SK-MEL-5 (cell line): ENCODE measurements at regions not wholly inside any gene's neighbourhood (a gene's known extent, or its start where the extent isn't known, plus 50 kb on each side); places are given as distances from the start of the nearest gene placed in this dataset.
"Not testable (repeated sequence)": the region's sequence is repeated elsewhere in the genome, so short reads cannot be mapped to it uniquely, and the experiment has no call there.

Experiments used
- DNase-seq: peaks from one replicate; pipeline ENCODE4 v3.0.0-alpha.2; 2016; ENCODE audit warnings: low read depth, low spot score
- in situ Hi-C: cut with HindIII; loops from 2 replicates; pipeline ENCODE4 v1.10.0; 2016; ENCODE audit warnings: low sequenced_read_pairs, high pct_unique_total_duplicates, low pct_unique_long_range_greater_than_20kb

GRCh38 chr1:96569288-96569687 lies 152.3 kb upstream of the PTBP2 start:
- in situ Hi-C loops = no loop called here
- no peak for DNase-seq

- peak; percentile 2 for DNase-seq
- in situ Hi-C loops = no loop called here
Measured at GRCh38 chr1:96579636-96580035, 141.9 kb upstream of the PTBP2 start.

GRCh38 chr1:96580920-96581319 lies 140.7 kb upstream of the PTBP2 start:
- in situ Hi-C loops = no loop called here
- no peak for DNase-seq

- in situ Hi-C loops = no loop called here
- DNase-seq = no peak
Measured at GRCh38 chr1:96581772-96582171, 139.8 kb upstream of the PTBP2 start.

GRCh38 chr1:96583903-96584302 lies 137.7 kb upstream of the PTBP2 start:
- in situ Hi-C loops = no loop called here
- DNase-seq = no peak

- in situ Hi-C loops = no loop called here
- no peak for DNase-seq
Measured at GRCh38 chr1:96587222-96587621, 134.4 kb upstream of the PTBP2 start.

GRCh38 chr1:96588416-96588995 lies 133.1 kb upstream of the PTBP2 start:
- DNase-seq = no peak
- in situ Hi-C loops = no loop called here

GRCh38 chr1:96595530-96595929 lies 126.1 kb upstream of the PTBP2 start:
- in situ Hi-C loops, DNase-seq: not testable (repeated sequence)

- in situ Hi-C loops = no loop called here
Measured at GRCh38 chr1:96596226-96596922, 125.2 kb upstream of the PTBP2 start.

GRCh38 chr1:96597218-96597617 lies 124.4 kb upstream of the PTBP2 start:
- in situ Hi-C loops = no loop called here
- no peak for DNase-seq

More at GRCh38 chr1:96596226-96596922, 125.2 kb upstream of the PTBP2 start:
- peak; percentile 60 for DNase-seq

- DNase-seq = peak; percentile 40
- in situ Hi-C loops = no loop called here
Measured at GRCh38 chr1:96598416-96599168, 123.0 kb upstream of the PTBP2 start.

GRCh38 chr1:96604620-96605019 lies 117.0 kb upstream of the PTBP2 start:
- DNase-seq, in situ Hi-C loops: not testable (repeated sequence)

GRCh38 chr1:96617375-96617774 lies 104.2 kb upstream of the PTBP2 start:
- DNase-seq, in situ Hi-C loops: not testable (repeated sequence)

- no peak for DNase-seq
- in situ Hi-C loops = no loop called here
Measured at GRCh38 chr1:96632045-96632664, 89.4 kb upstream of the PTBP2 start.

GRCh38 chr1:96633695-96634094 lies 87.9 kb upstream of the PTBP2 start:
- no peak for DNase-seq
- in situ Hi-C loops = no loop called here

GRCh38 chr1:96634883-96635282 lies 86.7 kb upstream of the PTBP2 start:
- in situ Hi-C loops = no loop called here
- DNase-seq = no peak

GRCh38 chr1:96641282-96641681 lies 80.3 kb upstream of the PTBP2 start:
- in situ Hi-C loops = no loop called here
- DNase-seq = no peak

GRCh38 chr1:96643519-96643918 lies 78.1 kb upstream of the PTBP2 start:
- DNase-seq = no peak
- in situ Hi-C loops = no loop called here
